Skeletal muscle tissue (tissue), 3 donors: ENCODE measurements at regions not wholly inside any gene's neighbourhood (a gene's known extent, or its start where the extent isn't known, plus 50 kb on each side); places are given as distances from the start of the nearest gene placed in this dataset.
A peak's percentile ranks its signal among the peaks of the same experiment; 100 is the strongest.
"Not testable (repeated sequence)": the region's sequence is repeated elsewhere in the genome, so short reads cannot be mapped to it uniquely, and the experiment has no call there.

Experiments used
- H3K27ac ChIP-seq: one replicate; pipeline ENCODE4 v1.7.0; 2013; ENCODE audit warnings: mild to moderate bottlenecking, low read depth, low read length, inconsistent platforms
- H3K27me3 ChIP-seq, 3 donors: one replicate each; pipeline ENCODE4 v1.7.0; 2013; ENCODE audit warnings: low read length in 3 of 3; ENCODE audit not compliant: control insufficient read depth in 3 of 3, insufficient read depth in 3 of 3
- H3K36me3 ChIP-seq, 3 donors: one replicate each; pipeline ENCODE4 v1.7.0; 2013; ENCODE audit warnings: low read length in 3 of 3; ENCODE audit not compliant: control insufficient read depth in 3 of 3, insufficient read depth in 3 of 3
- H3K4me1 ChIP-seq, 3 donors: one replicate each; pipeline ENCODE4 v1.7.0; 2013; ENCODE audit warnings: low read length in 3 of 3, mild to moderate bottlenecking in 3 of 3; ENCODE audit not compliant: control insufficient read depth in 3 of 3, insufficient read depth in 3 of 3
- H3K4me3 ChIP-seq, 3 donors: one replicate each; pipeline ENCODE4 v1.7.0; 2013; ENCODE audit warnings: low read length in 3 of 3
- H3K9ac ChIP-seq, 3 donors: one replicate each; pipeline ENCODE4 v1.7.0; 2013; ENCODE audit warnings: low read length in 3 of 3, mild to moderate bottlenecking in 3 of 3, moderate library complexity in 2 of 3, low read depth in 1 of 3
- H3K9me3 ChIP-seq, 3 donors: one replicate each; pipeline ENCODE4 v1.7.0; 2013; ENCODE audit warnings: low read length in 3 of 3; ENCODE audit not compliant: control insufficient read depth in 3 of 3
- donor health status: Osteomylitis.

GRCh38 chr6:132052096-132052495, 100.9 kb upstream of the CCN2 start:
- no peaks in the 10 kb centered on the region for H3K36me3 ChIP-seq
- H3K4me3 ChIP-seq: no peak overlapping the region
- H3K9ac ChIP-seq: no peak overlapping the region
- peaks cover 0 to under 1% (median 0%) of the 10 kb centered on the region in 3 donors for H3K9me3 ChIP-seq
- H3K4me1 ChIP-seq: no peaks in the 10 kb centered on the region
- no peaks in the 10 kb centered on the region for H3K27me3 ChIP-seq
- no peak overlapping the region for H3K27ac ChIP-seq

GRCh38 chr6:132045877-132046276, 94.7 kb upstream of the CCN2 start:
- no peaks in the 10 kb centered on the region for H3K27me3 ChIP-seq
- H3K27ac ChIP-seq: no peak overlapping the region
- no peak overlapping the region for H3K4me3 ChIP-seq
- H3K4me1 ChIP-seq: no peaks in the 10 kb centered on the region
- no peaks in the 10 kb centered on the region for H3K36me3 ChIP-seq
- H3K9me3 ChIP-seq: no peaks in the 10 kb centered on the region
- no peak overlapping the region for H3K9ac ChIP-seq

GRCh38 chr6:132043148-132043547, 92.0 kb upstream of the CCN2 start:
- H3K9me3 ChIP-seq: no peaks in the 10 kb centered on the region
- no peak overlapping the region for H3K27ac ChIP-seq
- no peak overlapping the region for H3K9ac ChIP-seq
- no peaks in the 10 kb centered on the region for H3K4me1 ChIP-seq
- H3K4me3 ChIP-seq: no peak overlapping the region
- H3K36me3 ChIP-seq: no peaks in the 10 kb centered on the region
- no peaks in the 10 kb centered on the region for H3K27me3 ChIP-seq

GRCh38 chr6:132041706-132042105, 90.5 kb upstream of the CCN2 start:
- no peaks in the 10 kb centered on the region for H3K27me3 ChIP-seq

DNA sequence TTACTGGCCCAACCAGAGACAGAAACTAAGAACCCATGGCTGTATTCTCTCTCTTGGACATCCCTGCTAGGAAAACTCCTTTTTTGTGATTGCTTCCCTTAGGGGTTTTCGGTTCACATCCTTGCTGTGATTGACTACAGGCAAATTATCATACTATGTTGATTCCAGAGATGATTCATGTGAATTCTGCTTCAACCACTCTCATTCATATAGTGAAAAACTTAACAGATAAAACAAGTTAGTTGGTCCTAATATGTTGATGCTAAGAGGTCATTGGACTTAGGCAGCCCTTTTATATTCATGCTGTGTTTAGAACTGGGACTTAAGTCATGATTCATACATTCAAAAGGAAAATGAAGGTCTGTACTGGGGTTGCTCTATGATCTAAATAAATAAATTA, 76.9 kb upstream of the CCN2 start:
- no peaks in the 10 kb centered on the region for H3K9me3 ChIP-seq
- H3K4me1 ChIP-seq: no peaks in the 10 kb centered on the region
- no peaks in the 10 kb centered on the region for H3K36me3 ChIP-seq
- H3K4me3 ChIP-seq: no peak overlapping the region
- no peaks in the 10 kb centered on the region for H3K27me3 ChIP-seq
- no peak overlapping the region for H3K9ac ChIP-seq
- no peak overlapping the region for H3K27ac ChIP-seq

More at GRCh38 chr6:132041706-132042105, 90.5 kb upstream of the CCN2 start:
- no peak overlapping the region for H3K4me3 ChIP-seq
- H3K27ac ChIP-seq: no peak overlapping the region
- no peaks in the 10 kb centered on the region for H3K4me1 ChIP-seq
- H3K9ac ChIP-seq: no peak overlapping the region
- no peaks in the 10 kb centered on the region for H3K9me3 ChIP-seq
- no peaks in the 10 kb centered on the region for H3K36me3 ChIP-seq

DNA sequence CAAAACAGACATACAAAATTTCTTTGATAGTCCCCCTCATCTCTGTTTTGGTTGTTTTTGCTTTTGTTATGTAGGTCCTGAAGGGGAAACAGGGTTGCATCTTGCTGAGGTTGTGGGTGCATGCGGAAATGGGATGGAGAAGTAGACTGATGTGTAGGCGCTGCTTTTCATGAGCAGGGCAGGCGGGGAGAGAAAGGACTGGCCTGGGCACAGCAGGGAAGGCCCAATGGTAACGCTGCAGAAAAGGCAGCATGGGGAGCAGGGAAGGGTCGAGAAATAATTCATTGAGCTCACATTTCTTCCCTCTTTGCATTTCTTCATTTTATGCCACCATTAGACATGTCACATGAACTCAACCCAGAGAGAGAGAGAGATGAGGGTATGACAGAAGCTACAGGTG, 74.3 kb upstream of the CCN2 start:
- Histone ChIP-seq H3K27me3 (no peaks in the 10 kb centered on the region), H3K4me3 (no peak overlapping the region), H3K36me3 (no peaks in the 10 kb centered on the region), H3K9ac (no peak overlapping the region), H3K4me1 (peaks cover 0 to 2% (median 0%) of the 10 kb centered on the region in 3 donors), H3K9me3 (no peaks in the 10 kb centered on the region), H3K27ac (no peak overlapping the region)

GRCh38 chr6:132023490-132023889, 72.3 kb upstream of the CCN2 start:
- Histone ChIP-seq H3K36me3 (no peaks in the 10 kb centered on the region), H3K4me3 (no peak overlapping the region), H3K4me1 (peaks cover 0 to 3% (median 0%) of the 10 kb centered on the region in 3 donors), H3K27me3 (no peaks in the 10 kb centered on the region), H3K9ac (no peak overlapping the region), H3K9me3 (no peaks in the 10 kb centered on the region), H3K27ac (no peak overlapping the region)

DNA sequence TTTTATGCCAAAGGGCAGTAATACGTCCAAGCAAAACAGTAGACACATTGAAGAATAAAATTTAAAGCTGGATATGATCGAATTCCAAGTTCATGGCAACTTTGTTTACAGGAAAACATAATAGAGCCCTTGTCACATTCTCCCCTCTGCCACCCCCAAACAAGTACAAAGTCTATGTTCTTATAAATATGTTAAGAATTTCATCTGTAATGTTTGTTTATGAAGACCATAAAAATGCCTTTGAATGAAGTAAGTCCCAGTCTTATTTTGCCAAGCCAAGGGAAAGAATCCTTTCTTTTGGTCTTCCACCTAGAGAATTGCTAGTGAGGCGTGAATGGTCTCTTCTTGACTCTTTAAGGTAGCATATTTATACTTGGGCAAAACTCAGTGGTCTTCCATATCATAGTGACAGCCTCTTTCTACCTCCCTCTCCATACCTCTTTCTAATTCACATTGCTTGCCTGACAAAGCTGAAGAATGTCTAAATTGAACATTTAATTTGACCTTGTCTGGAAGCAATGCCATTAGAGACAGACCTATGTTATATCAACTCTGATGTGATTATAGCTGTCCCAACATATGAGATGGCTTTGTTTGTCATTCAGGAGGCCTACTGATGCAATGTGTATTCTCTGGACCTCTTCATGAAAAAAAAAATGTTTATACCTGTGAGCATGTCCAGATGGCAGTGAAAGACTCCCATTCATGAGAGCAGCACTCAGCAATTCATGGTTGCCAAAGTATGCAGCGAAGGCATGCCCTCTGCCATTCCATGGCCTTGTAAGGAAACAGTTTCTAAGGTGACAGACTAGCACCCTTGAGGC, 70.6 kb upstream of the CCN2 start:
- Histone ChIP-seq H3K27me3 (no peaks in the 10 kb centered on the region), H3K9ac (no peak overlapping the region), H3K9me3 (no peaks in the 10 kb centered on the region), H3K4me1 (peaks cover 0 to 3% (median 0%) of the 10 kb centered on the region in 3 donors), H3K4me3 (no peak overlapping the region), H3K27ac (no peak overlapping the region), H3K36me3 (no peaks in the 10 kb centered on the region)

DNA sequence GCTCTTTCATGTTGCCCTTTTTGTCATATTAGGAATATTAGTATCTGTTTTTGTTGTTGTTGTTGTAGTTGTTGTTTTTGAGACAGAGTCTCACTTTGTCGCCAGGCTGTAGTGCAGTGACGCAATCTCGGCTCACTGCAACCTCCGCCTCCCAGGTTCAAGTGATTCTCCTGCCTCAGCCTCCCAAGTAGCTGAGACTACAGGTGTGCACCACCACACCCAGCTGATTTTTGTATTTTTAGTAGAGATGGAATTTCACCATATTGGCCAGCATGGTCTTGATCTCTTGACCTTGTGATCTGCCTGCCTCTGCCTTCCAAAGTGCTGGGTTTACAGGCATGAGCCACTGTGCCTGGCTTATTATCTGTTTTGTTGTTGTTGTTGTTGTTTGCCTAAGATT, 69.7 kb upstream of the CCN2 start:
- H3K4me1 ChIP-seq, H3K9ac ChIP-seq, H3K4me3 ChIP-seq, H3K27me3 ChIP-seq, H3K9me3 ChIP-seq, H3K36me3 ChIP-seq: not testable (repeated sequence)
- peak overlapping the region; percentile 62 for H3K27ac ChIP-seq

DNA sequence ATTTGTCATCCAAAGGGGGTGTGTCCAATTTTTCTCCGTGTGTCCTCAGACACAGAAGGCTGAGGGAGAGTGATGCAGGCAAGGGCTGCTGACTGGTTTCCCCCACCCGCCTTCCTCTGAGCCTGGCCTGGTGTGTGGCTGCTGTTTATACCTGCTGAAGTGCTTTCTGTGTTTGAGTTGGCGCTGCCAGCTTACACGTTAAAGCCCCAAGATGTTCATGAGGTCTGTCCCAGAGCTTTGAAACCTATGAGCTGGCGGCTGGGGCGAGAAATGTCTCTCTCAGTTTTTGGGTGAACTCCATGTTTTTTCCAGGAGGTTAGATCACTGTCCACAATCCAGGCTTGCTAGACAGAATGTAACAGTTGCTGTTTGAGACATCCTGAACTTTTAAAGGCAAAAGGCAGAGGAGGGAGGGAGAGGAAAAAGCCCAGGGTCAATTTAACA, 69.0 kb upstream of the CCN2 start:
- peaks cover 0 to 3% (median 0%) of the 10 kb centered on the region in 3 donors for H3K4me1 ChIP-seq
- no peaks in the 10 kb centered on the region for H3K36me3 ChIP-seq
- no peaks in the 10 kb centered on the region for H3K9me3 ChIP-seq
- H3K27ac ChIP-seq: peak overlapping the region; percentile 62
- H3K27me3 ChIP-seq: no peaks in the 10 kb centered on the region
- no peak overlapping the region for H3K9ac ChIP-seq
- H3K4me3 ChIP-seq: no peak overlapping the region
